Activated CD4-positive, alpha-beta T cell treated with anti-CD3 and anti-CD28 coated beads for 36 hours (primary cell): ENCODE measurements at regions not wholly inside any gene's neighbourhood (a gene's known extent, or its start where the extent isn't known, plus 50 kb on each side); places are given as distances from the start of the nearest gene placed in this dataset.
"Not testable (repeated sequence)": the region's sequence is repeated elsewhere in the genome, so short reads cannot be mapped to it uniquely, and the experiment has no call there.

Experiments
- ATAC-seq: fragments of 200-7000 bp; cut with Tn5 transposase; one replicate; pipeline ENCODE4 v1.10.0; 2021; ENCODE audit warnings: mild to moderate bottlenecking, moderate library complexity
- CTCF ChIA-PET: fragments of 350-600 bp; sonication (Branson Sonifier 250); formaldehyde crosslinking; loops from one replicate; lab custom pipeline; 2021; ENCODE audit warnings: antibody characterized with exemption; lab: Charles Lee
- POLR2A ChIA-PET: fragments of 350-600 bp; sonication (Branson Sonifier 250); formaldehyde crosslinking; loops from one replicate; lab custom pipeline; 2021; ENCODE audit warnings: antibody characterized with exemption, inconsistent platforms; lab: Charles Lee
- DNase-seq: peaks from one replicate; pipeline ENCODE4 v3.0.0-alpha.2; 2020
- H3K27ac Mint-ChIP-seq: one replicate; pipeline ENCODE4 v1.8.0; 2021; ENCODE audit warnings: mixed read lengths
- H3K27me3 Mint-ChIP-seq: one replicate; pipeline ENCODE4 v1.8.0; 2021; ENCODE audit warnings: mixed read lengths
- H3K36me3 Mint-ChIP-seq: one replicate; pipeline ENCODE4 v1.8.0; 2021; ENCODE audit warnings: low read depth, mixed read lengths
- H3K4me1 Mint-ChIP-seq: one replicate; pipeline ENCODE4 v1.8.0; 2021; ENCODE audit warnings: mixed read lengths
- H3K4me3 Mint-ChIP-seq: one replicate; pipeline ENCODE4 v1.8.0; 2021; ENCODE audit warnings: mild to moderate bottlenecking, moderate library complexity, mixed read lengths
- H3K9me3 Mint-ChIP-seq: one replicate; pipeline ENCODE4 v1.8.0; 2021; ENCODE audit warnings: low read depth, mixed read lengths
- intact Hi-C, 2 experiments: fragments of 100-400 bp; cut with DNase I in 1 of 2; cut with micrococcal nuclease in 1 of 2; formaldehyde crosslinking; loops; one replicate each; pipeline versions ENCODE4 v1.14.2 to v1.15.1; 2022 to 2024; cut with DNase I, micrococcal nuclease

- DNase-seq: no peak
- intact Hi-C loops: no loop called here
- ChIA-PET CTCF (no interaction called here), POLR2A (no interaction called here)
- Mint-ChIP-seq H3K4me3 (no peak overlapping the region), H3K36me3 (no peaks in the 10 kb centered on the region), H3K4me1 (no peaks in the 10 kb centered on the region), H3K27me3 (peaks cover 2% of the 10 kb centered on the region), H3K27ac (no peak overlapping the region), H3K9me3 (no peaks in the 10 kb centered on the region)
- ATAC-seq: no peak
Measured at GRCh38 chr6:18042536-18043145, 55.2 kb upstream of the KIF13A start.

GRCh38 chr6:18039481-18039880, 52.0 kb upstream of the KIF13A start:
- no peaks in the 10 kb centered on the region for H3K9me3 Mint-ChIP-seq
- intact Hi-C loops: no loop called here
- no peak for DNase-seq
- H3K4me1 Mint-ChIP-seq: no peaks in the 10 kb centered on the region
- no peaks in the 10 kb centered on the region for H3K36me3 Mint-ChIP-seq
- POLR2A ChIA-PET: no interaction called here
- peaks cover 2% of the 10 kb centered on the region for H3K27me3 Mint-ChIP-seq
- H3K4me3 Mint-ChIP-seq: no peak overlapping the region
- no peak overlapping the region for H3K27ac Mint-ChIP-seq
- CTCF ChIA-PET: no interaction called here
- ATAC-seq: no peak

- ATAC-seq, DNase-seq, H3K27ac Mint-ChIP-seq, H3K4me1 Mint-ChIP-seq, POLR2A ChIA-PET, H3K4me3 Mint-ChIP-seq, intact Hi-C loops, H3K36me3 Mint-ChIP-seq, H3K27me3 Mint-ChIP-seq, CTCF ChIA-PET, H3K9me3 Mint-ChIP-seq: not testable (repeated sequence)
Measured at GRCh38 chr6:18038235-18038634, 50.8 kb upstream of the KIF13A start.
